Kidney (tissue), 13 donors: ENCODE measurements at regions not wholly inside any gene's neighbourhood (a gene's known extent, or its start where the extent isn't known, plus 50 kb on each side); places are given as distances from the start of the nearest gene placed in this dataset.

Source experiments
- DNase-seq, 5 donors: peaks; one replicate each; pipeline ENCODE4 v3.0.0-alpha.2; 2013 to 2020
- FAIRE-seq: peaks from 2 replicates; lab custom pipeline; 2012; peaks lifted over from hg19 to GRCh38; lab: Jason Lieb, UNC
- H3K27ac ChIP-seq, 2 donors: one replicate each; pipeline ENCODE4 v1.7.0; 2013; ENCODE audit warnings: low read depth in 2 of 2, low read length in 2 of 2, inconsistent platforms in 1 of 2
- H3K27me3 ChIP-seq: one replicate; pipeline ENCODE4 v1.7.1; 2013; ENCODE audit warnings: low read length, inconsistent platforms; ENCODE audit not compliant: control insufficient read depth, insufficient read depth
- H3K36me3 ChIP-seq, 3 donors: one replicate each; pipeline versions ENCODE4 v1.7.0 to v1.7.1; 2013; ENCODE audit warnings: low read length in 3 of 3, control low read depth in 1 of 3, inconsistent platforms in 1 of 3; ENCODE audit not compliant: insufficient read depth in 3 of 3, control insufficient read depth in 2 of 3
- H3K4me1 ChIP-seq, 3 donors: one replicate each; pipeline versions ENCODE4 v1.7.0 to v1.7.1; 2013; ENCODE audit warnings: low read length in 3 of 3, inconsistent platforms in 1 of 3, low read depth in 1 of 3; ENCODE audit not compliant: control insufficient read depth in 2 of 3, insufficient read depth in 2 of 3
- H3K4me3 ChIP-seq, 3 donors: one replicate each; pipeline versions ENCODE4 v1.7.0 to v1.8.1; 2013; ENCODE audit warnings: low read length in 3 of 3, control low read depth in 1 of 3, inconsistent platforms in 1 of 3
- H3K9ac ChIP-seq, 3 donors: one replicate each; pipeline versions ENCODE4 v1.7.0 to v1.7.1; 2013; ENCODE audit warnings: low read length in 3 of 3, control low read depth in 1 of 3, inconsistent platforms in 1 of 3
- H3K9me3 ChIP-seq, 3 donors: one replicate each; pipeline versions ENCODE4 v1.7.0 to v1.7.1; 2013; ENCODE audit warnings: low read length in 3 of 3, control low read depth in 1 of 3, inconsistent platforms in 1 of 3; ENCODE audit not compliant: control insufficient read depth in 2 of 3, insufficient read depth in 1 of 3
- CTCF ChIP-seq: IDR thresholded peaks from 3 replicates; pipeline ENCODE4 v1.5.1; 2012; ENCODE audit warnings: mild to moderate bottlenecking, moderate library complexity, borderline replicate concordance; ENCODE audit not compliant: insufficient read depth; ENCODE audit errors: extremely low read depth
- intact Hi-C: fragments of 100-400 bp; cut with DNase I; formaldehyde crosslinking; loops from one replicate; pipeline ENCODE4 v1.11.1; 2022
- donor health status: control.
- donor health status: control.
- donor health status: control.
- donor health status: control.
- donor health status: control.
- donor health status: DM: yes; HTN: yes; CAD: no.
- donor health status: Normal renal cell carcinoma (clear cell type).

- Histone ChIP-seq H3K27me3 (no peaks in the 10 kb centered on the region), H3K9me3 (no peaks in the 10 kb centered on the region), H3K36me3 (no peaks in the 10 kb centered on the region), H3K27ac (no peak overlapping the region), H3K4me3 (no peak overlapping the region), H3K4me1 (no peaks in the 10 kb centered on the region), H3K9ac (no peak overlapping the region)
- TF ChIP-seq CTCF = no peak
- intact Hi-C loops = no loop called here
- no peak for FAIRE-seq
- no peak for DNase-seq
Measured at GRCh38 chr21:29228306-29228705, 70.4 kb upstream of the BACH1 start.

GRCh38 chr21:29230551-29231261 is 68.0 kb upstream of the BACH1 start:
- Histone ChIP-seq H3K27me3 (no peaks in the 10 kb centered on the region), H3K9ac (no peak overlapping the region), H3K4me1 (no peaks in the 10 kb centered on the region), H3K36me3 (no peaks in the 10 kb centered on the region), H3K9me3 (no peaks in the 10 kb centered on the region), H3K27ac (no peak overlapping the region), H3K4me3 (no peak overlapping the region)
- DNase-seq (no peak), FAIRE-seq (no peak)
- intact Hi-C loops = no loop called here
- no peak for TF ChIP-seq CTCF

GRCh38 chr21:29231756-29232529 is 66.8 kb upstream of the BACH1 start:
- no peak for TF ChIP-seq CTCF
- no peaks in the 10 kb centered on the region for H3K27me3 ChIP-seq
- H3K27ac ChIP-seq = no peak overlapping the region
- no peak for DNase-seq
- H3K36me3 ChIP-seq = no peaks in the 10 kb centered on the region
- no peaks in the 10 kb centered on the region for H3K9me3 ChIP-seq
- no peak for FAIRE-seq
- intact Hi-C loops = no loop called here
- no peak overlapping the region for H3K4me3 ChIP-seq
- no peak overlapping the region for H3K9ac ChIP-seq
- H3K4me1 ChIP-seq = no peaks in the 10 kb centered on the region
